Mucosa of descending colon (tissue), 3 donors: ENCODE measurements at regions not wholly inside any gene's neighbourhood (a gene's known extent, or its start where the extent isn't known, plus 50 kb on each side); places are given as distances from the start of the nearest gene placed in this dataset.

ENCODE experiments used
- ATAC-seq: fragments of 200-7000 bp; cut with Tn5 transposase; one replicate; pipeline ENCODE4 v1.9.1; 2020; ENCODE audit warnings: mild to moderate bottlenecking, moderate library complexity
- DNase-seq, 3 donors: peaks; one replicate each; pipeline ENCODE4 v3.0.0-alpha.2; 2020
- H3K36me3 ChIP-seq: fragments of 200-600 bp; one replicate; pipeline ENCODE4 v1.8.0; 2021; ENCODE audit warnings: low read depth, mild to moderate bottlenecking
- H3K4me1 ChIP-seq: fragments of 200-600 bp; one replicate; pipeline ENCODE4 v1.8.0; 2021; ENCODE audit warnings: low read depth, mild to moderate bottlenecking
- H3K4me3 ChIP-seq: fragments of 200-600 bp; one replicate; pipeline ENCODE4 v1.8.0; 2021; ENCODE audit warnings: mild to moderate bottlenecking
- H3K9me3 ChIP-seq: fragments of 200-600 bp; one replicate; pipeline ENCODE4 v1.8.0; 2021; ENCODE audit warnings: mild to moderate bottlenecking
- intact Hi-C, 2 donors: fragments of 100-400 bp; cut with DNase I in 1 of 2; cut with micrococcal nuclease in 1 of 2; formaldehyde crosslinking; loops; one replicate each; pipeline versions ENCODE4 v1.11.0 to v1.11.1; 2022; cut with DNase I, micrococcal nuclease
- TF ChIP-seq, protein P1 (sequence below): fragments of 200-600 bp; IDR thresholded peaks from one replicate; pipeline ENCODE4 v1.8.0; 2022; ENCODE audit warnings: antibody characterized with exemption, mild to moderate bottlenecking
- donor health status: DM: no; HTN: no; CAD: no; lungs with moderate emphysema.
- donor health status: DM: no; HTN: no; CAD: no.
- donor health status: DM: no; HTN: yes; CAD: no.

DNA sequence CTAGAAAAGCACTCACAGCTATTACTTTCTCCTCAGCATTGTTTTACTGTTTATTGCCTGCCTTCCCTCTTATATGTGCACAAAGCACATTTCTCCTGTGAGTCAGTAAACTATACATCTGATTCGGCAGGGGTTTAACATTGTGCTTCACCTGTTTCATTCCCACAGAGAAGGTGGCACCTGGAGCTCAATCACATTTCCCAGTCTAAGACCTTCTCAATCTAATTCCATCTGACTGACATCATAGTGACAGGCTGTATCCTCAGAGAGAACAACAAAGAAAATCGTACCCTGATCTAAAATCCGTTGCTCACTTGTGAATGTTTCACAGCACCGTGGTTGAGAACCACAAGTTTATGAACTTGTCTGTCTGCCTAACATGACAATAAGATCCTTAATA is 92.4 kb upstream of the CAST start:
- intact Hi-C loops = no loop called here
- TF ChIP-seq, protein P1, sequence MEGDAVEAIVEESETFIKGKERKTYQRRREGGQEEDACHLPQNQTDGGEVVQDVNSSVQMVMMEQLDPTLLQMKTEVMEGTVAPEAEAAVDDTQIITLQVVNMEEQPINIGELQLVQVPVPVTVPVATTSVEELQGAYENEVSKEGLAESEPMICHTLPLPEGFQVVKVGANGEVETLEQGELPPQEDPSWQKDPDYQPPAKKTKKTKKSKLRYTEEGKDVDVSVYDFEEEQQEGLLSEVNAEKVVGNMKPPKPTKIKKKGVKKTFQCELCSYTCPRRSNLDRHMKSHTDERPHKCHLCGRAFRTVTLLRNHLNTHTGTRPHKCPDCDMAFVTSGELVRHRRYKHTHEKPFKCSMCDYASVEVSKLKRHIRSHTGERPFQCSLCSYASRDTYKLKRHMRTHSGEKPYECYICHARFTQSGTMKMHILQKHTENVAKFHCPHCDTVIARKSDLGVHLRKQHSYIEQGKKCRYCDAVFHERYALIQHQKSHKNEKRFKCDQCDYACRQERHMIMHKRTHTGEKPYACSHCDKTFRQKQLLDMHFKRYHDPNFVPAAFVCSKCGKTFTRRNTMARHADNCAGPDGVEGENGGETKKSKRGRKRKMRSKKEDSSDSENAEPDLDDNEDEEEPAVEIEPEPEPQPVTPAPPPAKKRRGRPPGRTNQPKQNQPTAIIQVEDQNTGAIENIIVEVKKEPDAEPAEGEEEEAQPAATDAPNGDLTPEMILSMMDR = no peak
- Histone ChIP-seq H3K9me3 (no peaks in the 10 kb centered on the region), H3K4me3 (no peak overlapping the region), H3K36me3 (no peaks in the 10 kb centered on the region), H3K4me1 (no peaks in the 10 kb centered on the region)
- DNase-seq = no peak
- ATAC-seq = no peak

DNA sequence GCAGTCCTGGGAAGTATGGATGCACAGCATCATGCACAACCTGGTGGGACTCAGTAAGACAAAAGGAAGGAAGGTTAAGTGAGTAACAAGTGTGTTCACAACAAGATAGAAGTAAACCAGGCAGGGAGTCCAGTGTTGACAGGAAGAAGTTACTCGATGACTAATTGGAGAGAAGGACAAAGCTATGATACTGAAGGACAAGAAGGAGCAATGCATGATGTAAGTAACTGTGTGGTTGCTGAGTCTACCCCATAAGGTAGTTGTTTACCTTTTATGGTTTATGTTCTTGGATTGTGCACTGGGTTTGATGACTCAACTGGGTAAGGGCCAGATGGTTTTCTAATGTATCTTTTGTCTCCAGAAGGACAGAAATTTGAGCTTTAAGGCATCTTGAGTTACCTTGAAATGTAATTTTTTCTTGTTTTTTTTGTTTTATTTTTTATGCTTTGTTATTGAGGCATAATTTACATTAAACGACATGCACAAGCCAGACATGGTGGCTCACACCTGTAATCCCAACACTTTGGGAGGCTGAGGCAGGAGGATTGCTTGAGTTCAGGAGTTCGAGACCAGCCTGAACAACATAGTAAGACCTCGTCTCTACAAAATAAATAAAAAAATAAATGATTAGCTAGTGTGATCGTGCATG is 89.2 kb upstream of the CAST start:
- peak; percentile 64 for ATAC-seq
- H3K4me1 ChIP-seq = no peaks in the 10 kb centered on the region
- intact Hi-C loops = no loop called here

DNA sequence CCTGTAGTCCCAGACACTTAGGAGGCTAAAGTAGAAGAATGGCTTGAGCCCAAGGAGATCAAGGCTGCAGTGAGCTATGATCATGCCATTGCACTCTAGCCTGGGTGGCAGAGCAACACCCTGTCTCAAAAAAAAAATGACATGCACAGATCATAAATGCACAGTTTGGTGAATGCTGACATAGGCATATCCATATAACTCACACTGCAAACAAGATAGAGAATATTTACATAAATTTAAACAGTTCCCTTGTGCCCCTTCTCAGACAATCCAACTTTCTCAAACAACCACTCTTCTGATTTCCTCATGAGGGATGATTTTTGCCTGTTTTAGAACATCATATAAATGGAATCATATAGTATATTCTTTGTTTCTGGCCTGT is 88.7 kb upstream of the CAST start:
- no peak overlapping the region for H3K4me3 ChIP-seq
- no peaks in the 10 kb centered on the region for H3K4me1 ChIP-seq
- TF ChIP-seq, protein P1 = no peak
- DNase-seq (no peak), ATAC-seq (no peak)
- intact Hi-C loops = no loop called here
- no peaks in the 10 kb centered on the region for H3K36me3 ChIP-seq
- no peaks in the 10 kb centered on the region for H3K9me3 ChIP-seq

More for the DNA sequence above, 89.2 kb upstream of the CAST start:
- H3K9me3 ChIP-seq = no peaks in the 10 kb centered on the region
- no peaks in the 10 kb centered on the region for H3K36me3 ChIP-seq
- DNase-seq = no peak
- TF ChIP-seq, protein P1 = no peak
- H3K4me3 ChIP-seq = no peak overlapping the region

DNA sequence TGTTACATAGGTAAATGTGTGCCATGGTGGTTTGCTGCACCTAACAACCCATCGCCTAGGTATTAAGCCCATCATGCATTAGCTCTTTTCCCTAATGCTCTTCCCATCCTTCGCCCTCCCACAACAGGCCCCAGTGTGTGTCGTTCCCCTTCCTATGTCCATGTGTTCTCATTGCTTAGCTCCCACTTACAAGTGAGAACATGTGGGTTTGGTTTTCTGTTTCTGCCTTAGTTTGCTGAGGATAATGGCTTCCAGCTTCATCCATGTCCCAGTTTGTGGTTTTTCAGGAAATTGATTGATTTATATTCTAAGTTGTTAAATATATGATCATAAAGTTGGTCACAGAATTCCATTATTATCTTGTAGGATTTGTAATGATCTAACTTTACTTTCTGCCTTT is 85.3 kb upstream of the CAST start:
- Histone ChIP-seq H3K4me1 (no peaks in the 10 kb centered on the region), H3K4me3 (no peak overlapping the region), H3K36me3 (no peaks in the 10 kb centered on the region), H3K9me3 (no peaks in the 10 kb centered on the region)
- TF ChIP-seq, protein P1 = no peak
- ATAC-seq = no peak
- intact Hi-C loops = no loop called here
- no peak for DNase-seq

DNA sequence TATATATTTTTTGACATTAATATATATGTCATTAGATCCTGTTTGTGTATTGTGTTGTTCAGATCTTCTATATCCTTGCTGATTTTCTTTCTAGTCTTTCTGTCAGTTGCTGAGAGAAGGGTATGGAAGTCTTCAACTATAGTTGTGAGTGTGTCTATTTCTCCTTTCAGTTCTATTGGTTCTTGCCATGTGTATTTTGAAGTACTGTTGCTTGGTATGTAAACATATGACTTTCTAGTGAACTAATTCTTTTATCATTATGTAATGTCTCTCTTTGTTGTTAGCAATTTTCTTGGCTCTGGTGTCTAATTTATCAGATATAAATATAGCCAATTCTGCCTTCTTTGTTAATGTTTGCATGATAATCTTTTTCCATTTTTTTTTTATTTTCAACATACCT is 84.3 kb upstream of the CAST start:
- no peak for DNase-seq
- Histone ChIP-seq H3K4me3 (no peak overlapping the region), H3K36me3 (no peaks in the 10 kb centered on the region), H3K9me3 (no peaks in the 10 kb centered on the region), H3K4me1 (no peaks in the 10 kb centered on the region)
- TF ChIP-seq, protein P1 = no peak
- ATAC-seq = no peak
- intact Hi-C loops = no loop called here

DNA sequence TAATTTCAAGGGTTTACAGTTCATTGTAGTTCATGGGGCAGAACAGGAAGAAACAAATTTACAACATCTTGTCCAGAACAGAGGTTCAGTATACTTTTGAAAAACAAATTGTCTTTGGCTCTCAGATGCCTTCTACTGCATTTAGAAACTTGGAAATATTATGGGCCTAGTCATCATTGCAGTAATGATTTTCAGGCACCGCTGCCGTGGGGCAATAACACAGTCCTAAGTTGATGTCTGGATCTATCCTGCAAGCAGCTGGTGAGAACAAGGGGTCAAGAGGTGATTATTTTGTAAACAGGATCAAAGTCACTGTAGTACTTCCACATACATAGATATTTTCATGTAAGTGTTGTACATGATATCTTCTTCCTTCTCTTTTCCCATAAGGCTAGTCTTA is 82.5 kb upstream of the CAST start:
- Histone ChIP-seq H3K4me1 (no peaks in the 10 kb centered on the region), H3K36me3 (no peaks in the 10 kb centered on the region), H3K9me3 (no peaks in the 10 kb centered on the region), H3K4me3 (no peak overlapping the region)
- ATAC-seq (peak; percentile 29), DNase-seq (no peak)
- TF ChIP-seq, protein P1 = no peak
- intact Hi-C loops = no loop called here
